GM12873 (cell line): ENCODE measurements at regions not wholly inside any gene's neighbourhood (a gene's known extent, or its start where the extent isn't known, plus 50 kb on each side); places are given as distances from the start of the nearest gene placed in this dataset.

ENCODE experiments used
- TF ChIP-seq, protein P1 (sequence below): IDR thresholded peaks from 2 replicates; pipeline ENCODE4 v1.5.1; 2012; ENCODE audit warnings: low read depth, mild to moderate bottlenecking, moderate library complexity, low read length, control low read depth; ENCODE audit not compliant: insufficient read depth; ENCODE audit errors: missing control alignments

DNA sequence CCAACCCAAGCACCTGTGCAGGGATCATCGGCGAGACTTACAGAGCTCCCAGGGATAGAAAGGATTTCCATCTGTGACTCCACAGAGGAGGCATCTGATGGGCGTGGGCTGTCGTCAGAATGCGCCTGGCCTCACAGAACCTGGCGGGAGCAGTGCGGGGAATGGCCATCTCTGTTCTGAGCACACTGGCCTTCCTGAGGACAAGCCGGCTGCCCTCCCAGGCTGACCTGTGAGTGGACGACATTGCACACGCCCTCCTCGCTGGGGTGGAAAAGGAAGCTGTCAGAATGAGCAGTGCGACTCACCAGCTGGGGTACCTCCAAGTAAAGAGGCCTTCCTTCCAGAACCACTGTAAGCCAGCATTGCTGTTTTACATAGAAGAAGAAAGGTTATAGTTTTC, 234.6 kb upstream of the PITRM1 start:
- TF ChIP-seq, protein P1, sequence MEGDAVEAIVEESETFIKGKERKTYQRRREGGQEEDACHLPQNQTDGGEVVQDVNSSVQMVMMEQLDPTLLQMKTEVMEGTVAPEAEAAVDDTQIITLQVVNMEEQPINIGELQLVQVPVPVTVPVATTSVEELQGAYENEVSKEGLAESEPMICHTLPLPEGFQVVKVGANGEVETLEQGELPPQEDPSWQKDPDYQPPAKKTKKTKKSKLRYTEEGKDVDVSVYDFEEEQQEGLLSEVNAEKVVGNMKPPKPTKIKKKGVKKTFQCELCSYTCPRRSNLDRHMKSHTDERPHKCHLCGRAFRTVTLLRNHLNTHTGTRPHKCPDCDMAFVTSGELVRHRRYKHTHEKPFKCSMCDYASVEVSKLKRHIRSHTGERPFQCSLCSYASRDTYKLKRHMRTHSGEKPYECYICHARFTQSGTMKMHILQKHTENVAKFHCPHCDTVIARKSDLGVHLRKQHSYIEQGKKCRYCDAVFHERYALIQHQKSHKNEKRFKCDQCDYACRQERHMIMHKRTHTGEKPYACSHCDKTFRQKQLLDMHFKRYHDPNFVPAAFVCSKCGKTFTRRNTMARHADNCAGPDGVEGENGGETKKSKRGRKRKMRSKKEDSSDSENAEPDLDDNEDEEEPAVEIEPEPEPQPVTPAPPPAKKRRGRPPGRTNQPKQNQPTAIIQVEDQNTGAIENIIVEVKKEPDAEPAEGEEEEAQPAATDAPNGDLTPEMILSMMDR, result no peak

DNA sequence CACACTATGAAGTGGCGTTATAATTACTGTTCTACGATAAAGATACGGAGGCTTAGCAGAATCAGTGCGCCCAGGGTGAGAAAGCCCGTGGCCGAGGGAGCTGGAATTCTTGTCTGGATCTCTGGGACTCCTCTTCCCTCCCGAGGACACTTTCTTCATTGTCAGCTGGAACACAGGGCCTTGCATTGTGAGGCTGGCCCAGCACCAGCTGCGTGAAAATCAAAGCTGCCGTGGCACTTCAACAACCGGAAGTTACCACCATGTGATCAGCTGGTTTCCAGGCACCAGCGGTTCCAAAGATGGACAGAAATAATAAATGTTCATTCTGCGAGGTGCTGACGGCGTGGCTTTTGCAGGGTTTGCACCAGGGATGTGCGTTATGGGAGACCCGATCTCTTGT, 234.0 kb upstream of the PITRM1 start:
- TF ChIP-seq, protein P1, result no peak

DNA sequence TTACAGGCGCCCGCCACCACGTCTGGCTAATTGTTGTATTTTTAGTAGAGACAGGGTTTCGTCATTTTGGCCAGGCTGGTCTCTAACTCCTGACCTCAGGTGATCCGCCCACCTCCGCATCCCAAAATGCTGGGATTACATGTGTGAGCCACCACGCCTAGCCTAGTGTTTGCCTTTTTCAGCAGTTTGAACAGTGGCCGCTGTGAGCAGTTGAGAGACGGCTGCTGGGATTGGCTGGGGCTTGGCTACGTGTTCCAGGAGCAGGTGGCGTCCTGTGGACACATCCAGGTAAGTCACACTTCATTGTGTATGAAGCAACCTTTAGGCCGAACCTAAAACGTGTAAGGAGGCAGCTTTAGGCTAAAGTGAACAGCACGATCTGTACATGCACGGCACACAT, 231.8 kb upstream of the PITRM1 start:
- TF ChIP-seq, protein P1, result no peak

DNA sequence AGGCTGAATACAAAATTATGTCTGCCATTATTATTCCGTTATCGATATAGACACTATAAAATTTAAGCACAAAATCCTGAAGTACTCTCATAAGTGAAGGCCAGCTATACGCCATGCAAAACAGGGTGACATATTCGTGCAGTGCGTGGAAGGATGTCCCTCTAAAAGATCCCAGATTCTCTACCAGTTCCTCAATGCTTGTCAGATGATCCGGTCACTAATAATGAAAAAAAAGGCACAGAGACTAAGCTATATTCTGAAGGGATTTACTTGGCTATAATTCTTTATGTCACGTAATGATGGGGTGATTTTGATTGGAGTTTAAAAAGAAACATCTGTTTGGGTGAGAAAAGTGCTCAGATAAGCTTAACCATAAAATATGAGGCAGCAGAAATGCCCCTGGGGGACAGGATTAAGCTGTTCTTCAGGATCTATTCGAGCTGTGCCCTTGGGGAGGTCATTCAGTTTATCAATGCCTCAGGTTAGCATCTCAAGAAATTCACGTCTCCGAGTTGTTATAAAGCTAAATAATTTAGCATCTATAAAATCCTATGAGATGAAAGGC, 229.7 kb upstream of the PITRM1 start:
- TF ChIP-seq, protein P1, result no peak

DNA sequence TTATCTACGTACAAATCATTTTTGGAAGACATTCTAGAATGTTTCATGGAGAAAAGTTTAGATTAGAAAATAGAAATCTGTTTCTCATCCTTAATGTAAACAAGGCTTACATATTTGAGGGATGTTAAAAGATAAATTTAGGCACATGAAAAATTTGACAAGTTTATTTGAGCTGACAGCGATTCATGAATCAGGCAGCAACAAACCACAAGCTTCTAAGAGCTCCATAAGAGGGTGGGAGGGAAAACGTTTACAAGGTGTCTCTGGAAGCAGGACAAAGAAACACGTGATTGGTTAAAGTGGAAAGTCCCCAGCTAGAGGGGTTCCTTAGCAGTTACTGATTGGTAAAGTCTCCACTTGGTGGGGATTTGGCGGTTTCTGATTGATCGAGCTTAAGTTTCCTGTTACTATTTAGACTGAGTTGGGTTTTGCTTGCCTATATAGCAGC, 228.9 kb upstream of the PITRM1 start:
- TF ChIP-seq, protein P1, result no peak

DNA sequence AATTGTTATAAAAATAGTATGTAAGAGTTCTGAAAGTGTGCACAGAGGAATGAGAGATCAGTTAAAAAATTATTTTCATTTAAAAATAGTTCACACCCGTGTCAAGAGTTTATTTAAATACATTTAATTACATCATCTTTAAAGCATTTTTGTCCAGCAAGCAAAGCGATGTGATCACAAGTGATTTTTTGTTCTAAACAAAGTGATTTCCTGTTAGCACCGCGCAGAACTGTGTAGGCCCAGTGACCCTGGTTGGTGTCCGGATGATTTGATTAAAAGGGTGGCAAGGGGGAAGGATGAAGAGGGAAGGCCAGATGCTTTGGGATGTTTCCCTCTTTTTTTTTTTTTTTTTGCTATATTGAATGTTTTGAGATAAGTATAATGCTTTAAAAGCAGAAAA, 227.8 kb upstream of the PITRM1 start:
- TF ChIP-seq, protein P1, result no peak

DNA sequence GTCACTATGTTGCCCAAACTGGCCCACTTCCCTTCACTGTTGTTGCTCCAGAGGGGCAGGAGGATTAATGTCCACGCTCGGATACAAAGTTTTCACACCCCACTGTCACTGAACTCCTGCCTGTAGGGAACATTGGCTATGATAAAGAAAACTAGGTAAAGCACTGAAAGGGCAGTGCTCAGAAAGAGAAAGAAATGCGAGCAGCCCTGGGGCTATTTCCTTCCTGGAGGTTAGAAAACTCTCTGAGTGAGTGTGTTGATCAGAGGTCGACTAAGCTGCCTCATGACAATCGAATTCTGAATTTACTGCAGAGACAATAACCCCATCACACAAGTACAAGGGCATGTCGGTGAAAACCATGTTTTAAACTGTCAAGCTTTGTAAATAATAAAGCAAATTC, 227.2 kb upstream of the PITRM1 start:
- TF ChIP-seq, protein P1, result no peak
